GM12892 (cell line): ENCODE measurements at regions not wholly inside any gene's neighbourhood (a gene's known extent, or its start where the extent isn't known, plus 50 kb on each side); places are given as distances from the start of the nearest gene placed in this dataset.

Experiments used
- DNase-seq: peaks from one replicate; pipeline ENCODE4 v3.0.0; 2011; ENCODE audit not compliant: insufficient read length
- FAIRE-seq: peaks from 2 replicates; lab custom pipeline; 2011; peaks lifted over from hg19 to GRCh38; lab: Jason Lieb, UNC
- POLR2A ChIP-seq: IDR thresholded peaks from 2 replicates; pipeline ENCODE4 v1.6.1; 2011; ENCODE audit warnings: low read depth, low read length, control low read depth
- POLR2AphosphoS5 ChIP-seq: IDR thresholded peaks from 2 replicates; pipeline ENCODE4 v1.6.1; 2011; ENCODE audit warnings: low read depth, low read length, control low read depth
- TAF1 ChIP-seq: IDR thresholded peaks from 2 replicates; pipeline ENCODE4 v1.6.1; 2011; ENCODE audit warnings: low read depth, mild to moderate bottlenecking, control low read depth, low read length, borderline replicate concordance

- FAIRE-seq = no peak
- TF ChIP-seq POLR2A = no peak
- TF ChIP-seq POLR2AphosphoS5 = no peak
- no peak for TF ChIP-seq TAF1
- no peak for DNase-seq
Observed at GRCh38 chr16:80457871-80458270, 82.9 kb upstream of the DYNLRB2 start.

GRCh38 chr16:80454802-80455201, 86.0 kb upstream of the DYNLRB2 start:
- DNase-seq = no peak
- no peak for FAIRE-seq
- TF ChIP-seq TAF1 (no peak), POLR2AphosphoS5 (no peak), POLR2A (no peak)

- no peak for DNase-seq
Observed at GRCh38 chr16:80449392-80449791, 91.4 kb upstream of the DYNLRB2 start.

GRCh38 chr16:80447241-80447640, 93.6 kb upstream of the DYNLRB2 start:
- DNase-seq (no peak), FAIRE-seq (no peak)
- TF ChIP-seq TAF1 = no peak
- no peak for TF ChIP-seq POLR2AphosphoS5
- TF ChIP-seq POLR2A = no peak

More at GRCh38 chr16:80449392-80449791, 91.4 kb upstream of the DYNLRB2 start:
- FAIRE-seq = no peak
- TF ChIP-seq POLR2AphosphoS5 = no peak
- no peak for TF ChIP-seq TAF1
- no peak for TF ChIP-seq POLR2A

- TF ChIP-seq POLR2A (no peak), TAF1 (no peak), POLR2AphosphoS5 (no peak)
- DNase-seq = no peak
- no peak for FAIRE-seq
Observed at GRCh38 chr16:80442779-80443178, 98.0 kb upstream of the DYNLRB2 start.

GRCh38 chr16:80441935-80442334, 98.9 kb upstream of the DYNLRB2 start:
- DNase-seq (no peak), FAIRE-seq (no peak)
- no peak for TF ChIP-seq TAF1
- no peak for TF ChIP-seq POLR2A
- TF ChIP-seq POLR2AphosphoS5 = no peak

- DNase-seq (no peak), FAIRE-seq (no peak)
- no peak for TF ChIP-seq POLR2AphosphoS5
- TF ChIP-seq TAF1 = no peak
- TF ChIP-seq POLR2A = no peak
Observed at GRCh38 chr16:80440667-80441066, 100.1 kb upstream of the DYNLRB2 start.

GRCh38 chr16:80437707-80438106, 103.1 kb upstream of the DYNLRB2 start:
- TF ChIP-seq POLR2A (no peak), TAF1 (no peak), POLR2AphosphoS5 (no peak)
- DNase-seq (no peak), FAIRE-seq (no peak)

- TF ChIP-seq POLR2A (no peak), POLR2AphosphoS5 (no peak), TAF1 (no peak)
- FAIRE-seq (no peak), DNase-seq (no peak)
Observed at GRCh38 chr16:80436510-80436909, 104.3 kb upstream of the DYNLRB2 start.

- TF ChIP-seq POLR2AphosphoS5 (no peak), POLR2A (no peak), TAF1 (no peak)
- no peak for DNase-seq
Observed at GRCh38 chr16:80433623-80434022, 107.2 kb upstream of the DYNLRB2 start.

GRCh38 chr16:80427795-80428194, 113.0 kb upstream of the DYNLRB2 start:
- FAIRE-seq (no peak), DNase-seq (no peak)
- no peak for TF ChIP-seq POLR2AphosphoS5

More at GRCh38 chr16:80433623-80434022, 107.2 kb upstream of the DYNLRB2 start:
- FAIRE-seq = no peak

GRCh38 chr16:80418517-80419355, 122.1 kb upstream of the DYNLRB2 start:
- no peak for DNase-seq
- no peak for TF ChIP-seq POLR2A
- no peak for FAIRE-seq
